Stomach smooth muscle (tissue), 2 donors: ENCODE measurements at regions not wholly inside any gene's neighbourhood (a gene's known extent, or its start where the extent isn't known, plus 50 kb on each side); places are given as distances from the start of the nearest gene placed in this dataset.

Experiments
- H3K27ac ChIP-seq: one replicate; pipeline ENCODE4 v1.7.0; 2013; ENCODE audit warnings: mild to moderate bottlenecking, low read length, inconsistent platforms
- H3K27me3 ChIP-seq, 2 donors: one replicate each; pipeline ENCODE4 v1.7.0; 2013; ENCODE audit warnings: low read length in 2 of 2; ENCODE audit not compliant: insufficient read depth in 2 of 2, control insufficient read depth in 1 of 2
- H3K36me3 ChIP-seq, 2 donors: one replicate each; pipeline ENCODE4 v1.7.0; 2013; ENCODE audit warnings: low read length in 2 of 2; ENCODE audit not compliant: control insufficient read depth in 2 of 2, insufficient read depth in 2 of 2
- H3K4me1 ChIP-seq: one replicate; pipeline ENCODE4 v1.7.0; 2013; ENCODE audit warnings: low read length; ENCODE audit not compliant: control insufficient read depth, insufficient read depth
- H3K4me3 ChIP-seq, 2 donors: one replicate each; pipeline ENCODE4 v1.7.0; 2013; ENCODE audit warnings: low read length in 2 of 2
- H3K9ac ChIP-seq, 2 donors: one replicate each; pipeline ENCODE4 v1.7.0; 2013; ENCODE audit warnings: low read length in 2 of 2, mild to moderate bottlenecking in 1 of 2
- H3K9me3 ChIP-seq, 2 donors: one replicate each; pipeline ENCODE4 v1.7.0; 2013; ENCODE audit warnings: low read length in 2 of 2; ENCODE audit not compliant: control insufficient read depth in 2 of 2
- donor health status: healthy.
- donor health status: Pancreatic carcinoma.

DNA sequence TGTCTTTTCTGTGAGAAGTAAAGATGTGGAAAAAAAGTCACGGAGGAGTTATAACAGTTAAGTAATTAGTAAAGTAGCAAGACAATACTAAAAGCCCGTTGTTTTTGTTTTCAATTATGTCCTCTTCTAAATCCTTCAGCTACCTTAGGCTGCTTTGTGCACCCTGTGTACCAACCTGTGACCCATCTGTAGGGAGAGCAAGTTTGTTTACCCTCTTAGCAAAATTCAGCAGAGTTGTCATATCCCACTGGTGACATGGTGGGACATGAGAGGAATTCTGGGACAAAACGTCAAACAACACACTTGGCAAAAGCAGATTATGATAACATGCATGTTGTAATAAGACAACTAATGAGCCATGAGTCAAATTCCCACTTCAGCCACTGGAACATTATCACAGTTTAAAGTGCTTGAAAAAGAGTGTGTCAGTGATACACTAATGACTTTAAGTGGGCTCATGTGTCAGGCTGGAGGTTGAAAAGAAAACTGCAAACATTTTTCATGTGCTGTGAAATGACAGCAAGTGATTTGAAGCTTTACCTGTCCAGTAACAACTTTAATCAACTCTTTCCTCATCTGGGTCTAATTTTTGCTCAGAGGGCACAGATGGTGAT lies 392.8 kb upstream of the ACVR2A start:
- peaks cover 3% of the 10 kb centered on the region for H3K4me1 ChIP-seq

DNA sequence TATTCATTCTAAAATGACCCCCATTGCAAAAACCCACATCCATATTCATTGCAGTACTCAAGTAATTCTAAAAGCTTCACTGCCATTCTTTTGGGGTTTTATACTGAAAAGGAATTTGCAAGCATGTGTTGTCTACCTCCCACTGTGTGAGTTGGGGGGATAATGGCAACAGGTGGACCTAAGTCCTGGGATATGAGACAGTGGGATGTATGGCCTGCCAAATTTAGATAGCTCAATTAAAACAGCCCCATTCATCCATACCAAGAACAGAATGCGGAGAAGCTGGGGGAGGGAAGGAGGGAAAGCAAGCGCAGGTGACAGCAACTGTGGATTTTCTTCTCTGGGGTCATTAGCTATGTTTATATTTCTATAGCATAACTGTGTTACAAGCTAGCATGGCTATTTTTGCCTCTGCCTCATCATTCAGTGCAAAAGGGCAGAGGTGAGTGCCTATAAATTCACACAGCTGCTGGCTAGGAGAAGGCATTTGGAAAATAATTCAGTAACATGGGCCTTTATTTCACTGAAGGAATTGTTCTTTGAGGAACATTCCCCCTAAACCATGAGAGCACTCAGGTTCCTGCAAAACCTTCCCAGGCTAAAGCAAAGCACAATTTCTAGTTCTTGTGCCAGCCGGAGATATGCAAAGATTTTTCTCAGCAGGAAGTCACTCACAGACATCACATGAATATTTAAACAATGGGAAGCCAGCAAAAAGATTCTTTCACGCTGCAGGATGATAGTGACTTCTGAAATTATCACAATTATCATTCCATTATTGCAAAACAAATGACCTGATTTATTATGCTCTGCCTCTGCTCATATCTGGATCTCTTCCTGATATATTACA lies 393.9 kb upstream of the ACVR2A start:
- H3K4me1 ChIP-seq, result peaks cover 3% of the 10 kb centered on the region
- no peaks in the 10 kb centered on the region for H3K9me3 ChIP-seq
- no peaks in the 10 kb centered on the region for H3K36me3 ChIP-seq
- no peaks in the 10 kb centered on the region for H3K27me3 ChIP-seq
- H3K9ac ChIP-seq, result no peak overlapping the region
- H3K27ac ChIP-seq, result no peak overlapping the region
- no peak overlapping the region for H3K4me3 ChIP-seq

More for the DNA sequence above, 392.8 kb upstream of the ACVR2A start:
- Histone ChIP-seq H3K9me3 (no peaks in the 10 kb centered on the region), H3K36me3 (no peaks in the 10 kb centered on the region), H3K4me3 (no peak overlapping the region), H3K9ac (no peak overlapping the region), H3K27me3 (no peaks in the 10 kb centered on the region), H3K27ac (no peak overlapping the region)

DNA sequence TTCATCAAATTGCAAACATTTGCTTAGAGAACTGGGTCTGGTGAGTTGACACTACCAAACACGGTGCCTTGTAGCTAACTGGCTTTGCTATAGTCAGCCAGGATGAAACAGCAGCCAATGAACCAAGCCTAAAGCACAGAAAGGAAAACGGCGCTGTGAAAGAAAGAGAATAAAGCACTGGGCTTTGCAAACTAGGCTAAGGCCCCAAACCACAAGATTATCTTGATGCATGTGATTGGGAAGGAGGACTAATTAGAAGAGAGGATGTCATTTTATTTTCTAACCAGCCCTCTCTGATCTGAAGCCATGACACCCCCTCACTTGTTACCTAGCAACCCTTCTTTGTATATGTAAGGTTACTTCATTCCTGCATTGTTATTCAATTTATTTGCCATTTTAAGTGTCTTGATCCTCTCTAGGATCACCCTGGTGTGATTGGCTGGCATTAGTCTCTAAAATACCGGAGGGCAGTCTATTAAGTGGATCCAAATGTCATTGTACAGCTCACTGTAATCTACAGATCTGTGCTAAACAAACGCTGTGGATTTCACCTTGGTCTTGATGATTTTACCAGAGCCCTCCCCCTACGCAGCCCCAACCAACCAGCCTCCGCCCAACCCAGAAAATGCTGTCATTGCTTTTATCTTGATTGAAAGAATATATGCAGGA lies 395.4 kb upstream of the ACVR2A start:
- H3K27ac ChIP-seq, result no peak overlapping the region
- no peaks in the 10 kb centered on the region for H3K9me3 ChIP-seq
- H3K27me3 ChIP-seq, result no peaks in the 10 kb centered on the region
- H3K4me1 ChIP-seq, result peaks cover 3% of the 10 kb centered on the region
- no peak overlapping the region for H3K4me3 ChIP-seq
- no peaks in the 10 kb centered on the region for H3K36me3 ChIP-seq
- no peak overlapping the region for H3K9ac ChIP-seq

DNA sequence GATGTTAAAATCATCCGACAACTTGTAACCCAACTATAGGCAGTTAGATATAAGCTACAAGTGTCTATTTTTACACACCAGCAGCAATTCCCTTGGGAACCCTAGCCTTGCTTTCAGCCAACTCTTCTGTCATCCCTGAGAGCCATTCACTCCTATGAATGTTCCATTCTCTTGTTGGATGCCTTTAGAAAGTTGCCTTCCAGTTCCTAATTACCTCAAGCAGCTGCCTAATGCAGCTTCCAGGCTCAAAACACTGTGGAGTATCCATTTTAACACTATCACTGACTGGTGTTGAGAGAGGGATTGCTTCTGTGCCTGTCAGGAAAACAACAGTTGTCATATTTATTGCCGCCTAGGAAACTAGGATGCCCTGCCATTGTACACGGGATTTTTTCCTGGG lies 402.0 kb upstream of the ACVR2A start:
- H3K9ac ChIP-seq, result no peak overlapping the region

DNA sequence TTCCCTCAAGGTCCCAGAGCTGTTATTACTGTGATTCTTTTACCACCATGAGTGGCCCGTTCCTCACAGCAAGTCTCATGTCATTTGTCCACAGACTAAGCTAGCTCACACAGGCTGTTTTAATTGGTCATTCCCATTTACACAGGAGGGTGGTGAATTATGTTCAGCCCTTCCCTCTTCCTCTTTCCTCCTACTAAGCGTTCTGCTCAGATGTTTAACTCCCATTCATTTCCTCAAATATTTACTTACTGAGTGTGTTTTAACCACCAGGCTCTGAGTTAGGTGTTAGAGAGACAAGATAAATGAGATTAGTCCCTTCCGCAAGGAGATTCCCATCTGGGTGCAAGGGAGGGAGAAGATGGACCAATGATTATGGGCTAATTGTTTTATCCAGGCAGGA lies 403.6 kb upstream of the ACVR2A start:
- Histone ChIP-seq H3K9ac (no peak overlapping the region), H3K9me3 (no peaks in the 10 kb centered on the region), H3K4me1 (no peaks in the 10 kb centered on the region), H3K4me3 (no peak overlapping the region), H3K36me3 (no peaks in the 10 kb centered on the region), H3K27ac (no peak overlapping the region), H3K27me3 (no peaks in the 10 kb centered on the region)

More for the DNA sequence above, 402.0 kb upstream of the ACVR2A start:
- Histone ChIP-seq H3K27me3 (no peaks in the 10 kb centered on the region), H3K36me3 (no peaks in the 10 kb centered on the region), H3K9me3 (no peaks in the 10 kb centered on the region), H3K4me3 (no peak overlapping the region), H3K4me1 (no peaks in the 10 kb centered on the region), H3K27ac (no peak overlapping the region)

GRCh38 chr2:147440734-147441133 lies 404.1 kb upstream of the ACVR2A start:
- Histone ChIP-seq H3K27me3 (no peaks in the 10 kb centered on the region), H3K9me3 (no peaks in the 10 kb centered on the region), H3K36me3 (no peaks in the 10 kb centered on the region)

DNA sequence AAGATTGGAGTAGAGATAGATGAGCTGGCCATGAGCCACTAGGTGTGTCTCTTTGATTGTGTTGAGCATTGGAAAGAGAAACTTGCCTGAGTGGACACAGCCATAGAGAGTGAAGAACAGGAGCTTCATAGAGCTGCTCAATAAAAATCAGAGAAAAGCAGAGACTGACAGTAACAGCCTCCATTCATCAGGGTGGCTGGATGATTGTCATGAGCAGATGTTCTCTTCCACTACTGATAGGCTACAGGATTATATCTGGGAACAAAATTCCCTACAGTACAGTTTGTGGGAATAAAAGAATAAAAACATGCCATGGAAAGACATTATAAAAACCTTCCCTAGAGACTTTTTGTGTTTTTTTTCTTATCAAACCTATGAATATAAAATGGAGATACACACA lies 404.8 kb upstream of the ACVR2A start:
- Histone ChIP-seq H3K36me3 (no peaks in the 10 kb centered on the region), H3K9ac (no peak overlapping the region), H3K27me3 (no peaks in the 10 kb centered on the region), H3K27ac (no peak overlapping the region), H3K4me3 (no peak overlapping the region), H3K9me3 (no peaks in the 10 kb centered on the region), H3K4me1 (no peaks in the 10 kb centered on the region)

More at GRCh38 chr2:147440734-147441133, 404.1 kb upstream of the ACVR2A start:
- no peaks in the 10 kb centered on the region for H3K4me1 ChIP-seq
- no peak overlapping the region for H3K27ac ChIP-seq
- no peak overlapping the region for H3K4me3 ChIP-seq
- H3K9ac ChIP-seq, result no peak overlapping the region

DNA sequence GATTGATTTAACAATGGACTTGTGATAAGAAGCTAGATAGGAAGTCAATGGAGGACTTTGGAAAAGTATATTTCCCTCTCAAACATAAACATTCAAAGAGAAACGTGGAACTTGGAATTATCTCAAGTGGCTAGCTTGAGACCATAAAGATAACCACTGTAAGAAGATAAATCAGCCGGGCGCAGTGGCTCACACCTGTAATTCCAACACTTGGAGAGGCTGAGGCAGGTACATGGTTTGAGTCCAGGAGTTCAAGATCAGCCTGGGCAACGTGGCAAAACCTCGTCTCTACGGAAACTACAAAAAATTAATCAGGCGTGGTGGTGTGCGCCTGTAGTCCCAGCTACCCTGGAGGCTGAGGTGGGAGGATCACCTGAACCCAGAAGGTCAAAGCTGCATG lies 405.9 kb upstream of the ACVR2A start:
- Histone ChIP-seq H3K9ac (no peak overlapping the region), H3K4me1 (no peaks in the 10 kb centered on the region), H3K9me3 (no peaks in the 10 kb centered on the region), H3K36me3 (no peaks in the 10 kb centered on the region), H3K27ac (no peak overlapping the region), H3K27me3 (no peaks in the 10 kb centered on the region), H3K4me3 (no peak overlapping the region)

- Histone ChIP-seq H3K4me1 (no peaks in the 10 kb centered on the region), H3K27ac (no peak overlapping the region), H3K4me3 (no peak overlapping the region), H3K9me3 (no peaks in the 10 kb centered on the region), H3K27me3 (no peaks in the 10 kb centered on the region), H3K36me3 (no peaks in the 10 kb centered on the region), H3K9ac (no peak overlapping the region)
Measured at GRCh38 chr2:147433822-147434221, 411.0 kb upstream of the ACVR2A start.

DNA sequence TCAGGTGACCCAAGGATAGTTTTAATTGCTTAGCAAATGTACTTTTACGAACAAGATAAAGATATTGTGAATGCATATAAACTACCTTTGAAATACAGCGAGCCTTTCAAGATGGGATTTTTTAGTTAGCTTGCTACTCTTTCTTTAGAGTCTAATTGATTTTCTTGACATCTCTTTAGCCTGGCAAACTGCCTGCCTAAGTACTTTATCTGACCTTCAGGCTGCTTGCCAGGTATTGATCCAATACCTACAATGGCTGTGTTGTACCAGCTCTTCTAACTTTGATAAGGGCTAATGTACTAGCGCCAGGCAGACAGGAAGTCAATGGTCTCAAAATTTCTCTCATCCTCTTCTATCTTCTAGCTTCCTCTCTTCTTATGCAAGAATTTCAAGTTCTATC lies 414.4 kb upstream of the ACVR2A start:
- Histone ChIP-seq H3K4me1 (no peaks in the 10 kb centered on the region), H3K36me3 (no peaks in the 10 kb centered on the region), H3K9ac (no peak overlapping the region), H3K27ac (no peak overlapping the region), H3K27me3 (no peaks in the 10 kb centered on the region), H3K4me3 (no peak overlapping the region), H3K9me3 (no peaks in the 10 kb centered on the region)
